Coronary artery (tissue), 2 donors: ENCODE measurements at regions not wholly inside any gene's neighbourhood (a gene's known extent, or its start where the extent isn't known, plus 50 kb on each side); places are given as distances from the start of the nearest gene placed in this dataset.

ENCODE experiments used
- DNase-seq: peaks from one replicate; pipeline ENCODE4 v3.0.0-alpha.2; 2017; ENCODE audit warnings: low spot score
- H3K27ac ChIP-seq, 2 donors: fragments of 200-600 bp; sonication (generic); one replicate each; pipeline ENCODE4 v1.5.1; 2016 to 2019
- H3K4me3 ChIP-seq: fragments of 200-600 bp; sonication (generic); 2 replicates; pipeline ENCODE4 v1.5.1; 2016; ENCODE audit warnings: mild to moderate bottlenecking, moderate library complexity
- TF ChIP-seq, protein P1 (sequence below): fragments of 200-600 bp; sonication (generic); IDR thresholded peaks from one replicate; pipeline ENCODE4 v1.5.1; 2019; ENCODE audit warnings: antibody characterized with exemption

DNA sequence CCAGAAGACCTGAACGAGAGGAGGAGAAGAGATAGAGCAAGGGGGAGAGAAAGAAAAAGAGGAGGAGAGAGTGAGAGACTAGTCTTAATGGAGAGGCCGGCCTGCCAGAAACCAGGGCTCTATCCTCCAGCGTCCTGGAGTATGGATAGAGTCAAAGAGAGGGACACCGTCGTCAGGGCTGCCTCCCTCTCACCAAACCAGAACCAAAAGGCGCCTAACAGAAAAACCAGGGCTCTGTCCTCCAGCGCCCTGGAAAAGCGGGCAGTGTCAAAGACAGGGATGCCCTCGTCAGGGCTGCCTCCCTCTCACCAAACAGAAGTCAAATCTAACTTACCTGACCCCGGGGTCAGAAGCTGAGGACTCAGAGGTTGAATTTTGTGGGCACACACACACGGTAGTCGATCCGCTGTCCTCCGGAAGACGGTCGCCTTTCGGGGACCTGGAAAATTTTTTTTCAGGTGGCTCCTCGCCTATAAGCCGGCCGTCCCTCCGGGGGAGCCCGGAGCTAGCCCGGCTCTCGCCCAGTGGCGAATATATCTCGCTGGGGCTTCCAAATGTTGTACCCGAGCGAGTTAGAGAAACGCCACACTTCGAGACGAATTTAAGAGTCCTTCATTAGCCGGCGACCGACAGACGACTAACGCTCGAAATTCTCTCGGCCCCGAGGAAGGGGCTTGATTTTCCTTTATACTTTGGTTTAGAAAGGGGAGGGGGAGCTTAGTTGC, 148.2 kb downstream of the TRIM27 start:
- Histone ChIP-seq H3K4me3 (no peak overlapping the region), H3K27ac (no peak overlapping the region)
- no peak for DNase-seq
- TF ChIP-seq, protein P1, sequence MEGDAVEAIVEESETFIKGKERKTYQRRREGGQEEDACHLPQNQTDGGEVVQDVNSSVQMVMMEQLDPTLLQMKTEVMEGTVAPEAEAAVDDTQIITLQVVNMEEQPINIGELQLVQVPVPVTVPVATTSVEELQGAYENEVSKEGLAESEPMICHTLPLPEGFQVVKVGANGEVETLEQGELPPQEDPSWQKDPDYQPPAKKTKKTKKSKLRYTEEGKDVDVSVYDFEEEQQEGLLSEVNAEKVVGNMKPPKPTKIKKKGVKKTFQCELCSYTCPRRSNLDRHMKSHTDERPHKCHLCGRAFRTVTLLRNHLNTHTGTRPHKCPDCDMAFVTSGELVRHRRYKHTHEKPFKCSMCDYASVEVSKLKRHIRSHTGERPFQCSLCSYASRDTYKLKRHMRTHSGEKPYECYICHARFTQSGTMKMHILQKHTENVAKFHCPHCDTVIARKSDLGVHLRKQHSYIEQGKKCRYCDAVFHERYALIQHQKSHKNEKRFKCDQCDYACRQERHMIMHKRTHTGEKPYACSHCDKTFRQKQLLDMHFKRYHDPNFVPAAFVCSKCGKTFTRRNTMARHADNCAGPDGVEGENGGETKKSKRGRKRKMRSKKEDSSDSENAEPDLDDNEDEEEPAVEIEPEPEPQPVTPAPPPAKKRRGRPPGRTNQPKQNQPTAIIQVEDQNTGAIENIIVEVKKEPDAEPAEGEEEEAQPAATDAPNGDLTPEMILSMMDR: no peak

DNA sequence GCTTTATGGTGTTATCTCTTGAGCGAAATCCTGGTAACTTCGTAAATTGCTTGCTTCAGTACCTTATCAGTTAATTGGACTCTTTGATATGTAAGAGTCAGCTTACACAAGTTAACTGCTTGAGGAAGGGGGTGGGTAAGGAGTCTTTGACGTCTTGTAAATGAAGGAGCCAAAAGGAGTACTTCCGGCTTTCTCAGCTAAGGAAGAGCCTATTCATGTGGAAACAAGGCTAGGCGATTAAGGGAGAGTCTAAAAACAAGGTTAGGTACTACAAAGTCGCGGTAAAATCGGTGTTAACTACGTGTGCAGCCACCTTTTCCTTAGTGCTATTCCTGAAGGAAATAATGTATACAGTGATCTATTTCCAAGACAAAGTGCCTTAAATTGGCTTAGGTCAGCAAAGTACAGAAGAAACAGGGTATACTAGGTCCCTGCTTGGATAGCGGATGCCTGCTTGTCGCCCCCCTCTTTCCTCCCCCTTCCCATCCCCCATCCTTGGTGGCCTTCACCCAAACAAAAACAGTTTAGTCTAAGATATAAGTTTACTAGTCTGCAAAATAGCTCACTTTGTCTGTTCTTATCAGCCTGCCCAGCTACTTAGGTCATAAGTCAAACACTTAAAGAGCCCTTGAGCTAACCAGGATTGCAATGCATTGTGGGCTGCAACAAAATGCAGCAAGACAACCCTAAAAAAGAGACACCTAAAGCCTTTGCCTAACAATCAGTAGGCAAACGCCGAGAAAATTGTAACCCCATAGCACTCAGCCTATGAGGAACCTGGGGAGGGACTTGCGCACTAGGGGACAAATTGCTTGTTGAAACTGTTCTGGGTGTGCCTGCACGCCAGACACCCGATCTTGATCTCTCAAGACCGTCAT, 147.3 kb downstream of the TRIM27 start:
- H3K4me3 ChIP-seq: no peak overlapping the region
- TF ChIP-seq, protein P1: no peak
- no peak for DNase-seq
- no peak overlapping the region for H3K27ac ChIP-seq

DNA sequence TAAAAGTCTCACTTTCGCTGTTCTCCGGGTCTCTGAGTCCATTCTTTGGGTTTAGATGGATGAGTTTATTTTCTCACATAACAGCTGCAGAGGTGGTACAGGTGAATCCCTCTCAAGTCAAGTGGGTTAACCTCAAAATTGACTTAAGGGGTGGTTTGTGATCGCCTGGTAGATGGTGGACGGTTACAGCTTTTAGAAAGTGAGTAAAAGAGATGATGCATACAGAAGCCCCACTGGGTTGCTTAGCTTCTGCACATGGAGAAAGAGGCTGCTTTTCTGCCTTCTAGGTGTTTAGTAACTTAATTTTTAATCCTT, 146.7 kb downstream of the TRIM27 start:
- Histone ChIP-seq H3K4me3 (no peak overlapping the region), H3K27ac (no peak overlapping the region)
- TF ChIP-seq, protein P1: no peak
- DNase-seq: no peak

DNA sequence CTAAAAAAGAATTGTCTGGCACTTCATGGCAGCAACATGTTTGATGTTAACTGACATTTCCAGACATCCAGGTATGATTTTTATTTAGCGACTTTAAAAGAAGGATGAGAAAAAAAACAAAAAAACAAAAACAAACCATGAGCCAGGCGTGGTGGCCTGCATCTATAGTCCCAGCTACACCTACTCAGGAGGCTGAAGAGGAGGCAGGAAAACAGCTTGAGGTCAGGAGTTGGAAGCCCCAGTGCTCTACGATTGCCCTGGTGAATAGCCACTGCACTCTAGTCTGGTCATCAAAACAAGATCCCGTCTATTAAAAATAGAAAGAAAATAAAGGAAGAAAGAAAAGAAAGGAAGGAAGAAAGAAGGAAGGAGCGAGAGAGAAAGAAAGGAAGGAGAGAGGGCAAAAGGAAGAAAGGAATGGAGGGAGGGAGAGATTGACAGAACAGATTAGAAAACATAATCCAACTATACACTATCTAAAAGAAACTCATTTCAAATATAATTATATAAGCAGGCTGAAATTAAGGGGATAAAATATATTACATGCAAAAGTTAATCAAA, 141.6 kb downstream of the TRIM27 start:
- no peak for DNase-seq
- Histone ChIP-seq H3K27ac (no peak overlapping the region), H3K4me3 (no peak overlapping the region)
- TF ChIP-seq, protein P1: no peak

DNA sequence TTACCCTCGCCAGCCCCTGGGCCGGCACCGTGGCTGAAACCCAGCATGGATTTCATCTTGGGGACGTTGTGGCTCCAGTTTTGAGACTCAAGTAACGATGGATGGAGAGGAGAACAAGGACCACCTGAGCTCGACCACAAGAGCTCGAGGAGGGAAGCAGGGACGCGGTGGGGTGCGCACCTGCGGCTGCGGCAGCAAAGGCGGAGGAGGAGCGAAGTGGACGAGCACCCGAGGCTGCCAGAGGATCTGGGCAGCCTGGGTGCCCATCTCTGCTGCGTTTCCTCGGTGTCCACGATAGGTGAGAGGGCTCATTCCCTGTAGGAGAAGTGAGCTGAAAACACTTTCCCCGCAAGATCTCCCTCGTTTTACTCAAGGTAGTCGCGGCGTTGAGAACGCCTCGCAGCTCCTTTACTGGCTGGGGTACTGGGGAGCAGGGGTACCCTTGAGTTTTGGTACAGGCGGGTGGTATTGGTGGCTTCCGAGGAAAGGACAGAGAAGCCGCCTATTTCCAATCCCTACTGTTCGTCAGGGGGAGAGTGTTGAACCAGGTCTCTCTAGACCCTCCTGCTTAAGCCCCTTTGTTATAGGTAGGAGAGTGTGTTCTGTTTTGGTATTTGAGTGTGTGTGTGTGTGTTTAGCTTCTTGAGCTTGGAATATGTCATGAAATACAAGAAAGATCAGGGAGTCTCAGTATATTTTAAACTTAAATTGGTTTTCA, 137.7 kb downstream of the TRIM27 start:
- Histone ChIP-seq H3K4me3 (no peak overlapping the region), H3K27ac (no peak overlapping the region)
- DNase-seq: no peak
- TF ChIP-seq, protein P1: no peak

DNA sequence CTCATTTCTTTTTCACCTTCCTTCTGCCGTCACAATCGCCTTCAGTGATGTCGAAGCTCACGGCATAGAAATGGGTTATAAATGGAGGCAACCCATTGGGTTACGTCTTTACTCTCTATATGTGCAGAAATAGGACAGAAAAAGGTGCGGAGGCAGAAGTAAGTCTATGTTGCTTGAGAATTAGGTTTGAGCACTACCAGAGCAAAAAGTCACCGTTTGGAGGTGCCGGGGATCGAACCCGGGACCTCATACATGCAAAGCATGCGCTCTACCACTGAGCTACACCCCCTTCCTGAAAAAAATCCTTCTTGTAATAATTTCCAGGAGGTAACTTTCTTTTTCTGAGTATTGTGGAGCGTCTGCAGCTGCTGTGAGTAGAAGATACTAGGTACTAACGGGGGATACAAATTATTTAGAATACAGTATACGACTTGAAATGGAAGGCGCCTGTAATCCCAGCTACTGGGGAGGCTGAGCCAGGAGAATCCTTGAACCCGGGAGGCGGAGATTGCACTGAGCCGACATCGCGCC, 134.2 kb downstream of the TRIM27 start:
- TF ChIP-seq, protein P1: no peak
- no peak overlapping the region for H3K27ac ChIP-seq
- H3K4me3 ChIP-seq: peak overlapping the region; percentile 32
- DNase-seq: no peak
